GM12878 (cell line): ENCODE measurements at regions not wholly inside any gene's neighbourhood (a gene's known extent, or its start where the extent isn't known, plus 50 kb on each side); places are given as distances from the start of the nearest gene placed in this dataset.

Experiments
- EGR1 ChIP-seq, 2 experiments: IDR thresholded peaks; 1 replicate in 1 of 2; 2 replicates in 1 of 2; pipeline ENCODE4 v1.6.1; 2011 to 2012; ENCODE audit warnings: low read depth in 2 of 2, low read length in 2 of 2, borderline replicate concordance in 1 of 2, mild to moderate bottlenecking in 1 of 2, moderate library complexity in 1 of 2
- TF ChIP-seq, protein P1 (sequence below): IDR thresholded peaks from 2 replicates; pipeline ENCODE4 v1.6.1; 2011; ENCODE audit warnings: low read depth, low read length, improper control_type of control experiment, borderline replicate concordance

DNA sequence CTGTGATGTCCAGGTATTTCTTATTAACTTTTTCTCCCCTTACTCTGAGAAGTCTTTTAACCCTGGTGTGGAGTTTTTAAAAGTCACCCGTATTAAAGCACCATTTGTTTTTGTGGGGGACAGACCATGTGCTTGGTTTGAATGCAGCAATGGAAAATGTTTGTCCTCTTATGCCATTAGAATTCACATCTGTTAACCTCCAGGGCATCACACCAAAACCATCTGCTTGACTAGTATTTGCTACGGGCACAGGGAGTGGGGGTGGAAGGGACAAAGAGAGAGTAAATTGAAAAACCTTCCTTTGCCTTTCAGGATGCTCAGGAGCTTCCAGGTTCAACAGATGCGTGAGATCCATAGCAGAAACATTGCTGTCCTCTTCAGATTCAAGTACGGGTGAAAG, 61.4 kb upstream of the GOLGA8B start:
- TF ChIP-seq EGR1 (IDR thresholded peaks at IDR 0.05; ENCODE audit: borderline replicate concordance in 1 of 2, low read depth in 2 of 2, low read length in 2 of 2): no peak
- TF ChIP-seq, protein P1, sequence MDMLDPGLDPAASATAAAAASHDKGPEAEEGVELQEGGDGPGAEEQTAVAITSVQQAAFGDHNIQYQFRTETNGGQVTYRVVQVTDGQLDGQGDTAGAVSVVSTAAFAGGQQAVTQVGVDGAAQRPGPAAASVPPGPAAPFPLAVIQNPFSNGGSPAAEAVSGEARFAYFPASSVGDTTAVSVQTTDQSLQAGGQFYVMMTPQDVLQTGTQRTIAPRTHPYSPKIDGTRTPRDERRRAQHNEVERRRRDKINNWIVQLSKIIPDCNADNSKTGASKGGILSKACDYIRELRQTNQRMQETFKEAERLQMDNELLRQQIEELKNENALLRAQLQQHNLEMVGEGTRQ: no peak
